Stimulated activated CD8-positive, alpha-beta memory T cell treated with anti-CD3 and anti-CD28 coated beads, Interleukin-7, amount 100 ng/mL, for 1 hour (primary cell): ENCODE measurements at regions not wholly inside any gene's neighbourhood (a gene's known extent, or its start where the extent isn't known, plus 50 kb on each side); places are given as distances from the start of the nearest gene placed in this dataset.

Experiments
- DNase-seq, 2 donors: peaks; one replicate each; pipeline ENCODE4 v3.0.0-alpha.2; 2020; ENCODE audit warnings: low read depth in 2 of 2

DNA sequence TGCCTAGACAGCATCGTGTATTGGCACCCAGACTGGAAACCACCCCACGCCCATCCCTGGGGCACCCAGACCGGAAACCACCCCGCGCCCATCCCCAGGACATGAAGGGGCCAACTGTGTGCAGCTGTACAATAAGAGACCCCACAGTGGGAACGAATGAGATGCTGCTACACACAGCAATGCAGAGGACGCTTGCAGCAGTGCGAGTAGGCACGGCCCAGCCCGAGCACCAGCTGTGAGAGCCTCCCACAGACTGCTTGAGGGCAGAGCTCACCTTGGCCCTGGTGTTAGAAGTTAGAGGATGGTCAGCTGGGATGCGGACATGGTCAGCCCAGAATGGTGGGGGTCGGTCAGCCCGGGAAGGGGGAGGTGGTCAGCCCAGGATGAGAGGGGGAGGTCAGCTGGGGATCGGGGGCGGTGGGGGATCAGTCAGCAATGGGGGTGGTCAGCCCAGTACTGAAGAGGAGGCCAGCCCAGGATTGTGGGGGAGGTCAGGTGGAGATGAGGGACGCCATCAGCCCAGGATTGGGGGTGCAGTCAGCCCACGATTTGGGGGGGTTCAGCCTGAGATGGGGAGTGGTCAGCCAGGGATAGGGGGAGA, 340.0 kb downstream of the C16orf95 start:
- no peak for DNase-seq

DNA sequence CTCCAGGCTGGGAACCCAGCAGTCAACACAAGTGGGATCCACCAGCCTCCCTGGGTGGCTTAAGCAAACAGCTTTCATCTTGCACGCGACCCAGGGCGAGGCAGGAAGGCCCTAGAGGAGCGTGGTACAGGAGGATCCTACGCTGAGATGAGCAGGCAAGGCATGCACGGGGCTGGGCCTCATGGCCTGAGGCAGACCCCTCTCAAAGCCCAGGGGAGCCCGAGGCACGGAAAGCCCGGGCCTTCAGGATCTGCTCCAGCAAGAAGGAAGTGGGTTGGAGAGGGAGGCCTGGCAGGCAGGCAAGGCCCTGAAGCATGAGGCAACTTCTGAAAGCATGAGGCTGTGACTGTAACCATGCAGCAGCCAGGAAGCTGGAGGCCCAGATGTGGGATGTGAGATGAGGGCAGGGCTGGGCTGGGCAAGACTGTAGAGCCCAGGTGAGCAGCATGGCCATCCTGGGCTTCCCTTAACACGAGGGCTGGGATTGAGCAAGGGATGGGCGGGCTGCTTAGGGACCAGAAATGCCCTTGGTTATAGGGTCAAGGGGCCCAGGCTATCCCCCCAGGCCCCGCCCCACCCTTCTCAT, 338.7 kb downstream of the C16orf95 start:
- DNase-seq, result no peak

DNA sequence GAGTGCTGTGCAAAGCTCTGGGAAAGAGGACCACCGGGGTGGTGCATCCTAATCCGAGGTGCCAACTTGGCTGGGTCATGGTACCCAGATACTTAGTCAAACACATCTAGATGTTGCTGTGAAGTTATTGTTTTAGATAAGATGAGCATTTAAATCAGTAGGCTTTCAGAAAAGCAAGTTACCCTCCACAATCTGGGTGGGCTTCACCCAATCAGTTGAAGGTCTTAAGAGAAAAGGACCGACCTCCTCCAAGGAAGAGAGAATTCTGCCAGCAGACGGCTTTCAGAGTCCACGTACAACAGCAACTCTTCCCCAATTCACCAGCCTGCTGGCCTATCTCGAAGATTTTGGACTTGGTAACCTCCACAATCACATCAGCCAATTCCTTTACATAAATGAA, 338.1 kb downstream of the C16orf95 start:
- DNase-seq, result no peak

DNA sequence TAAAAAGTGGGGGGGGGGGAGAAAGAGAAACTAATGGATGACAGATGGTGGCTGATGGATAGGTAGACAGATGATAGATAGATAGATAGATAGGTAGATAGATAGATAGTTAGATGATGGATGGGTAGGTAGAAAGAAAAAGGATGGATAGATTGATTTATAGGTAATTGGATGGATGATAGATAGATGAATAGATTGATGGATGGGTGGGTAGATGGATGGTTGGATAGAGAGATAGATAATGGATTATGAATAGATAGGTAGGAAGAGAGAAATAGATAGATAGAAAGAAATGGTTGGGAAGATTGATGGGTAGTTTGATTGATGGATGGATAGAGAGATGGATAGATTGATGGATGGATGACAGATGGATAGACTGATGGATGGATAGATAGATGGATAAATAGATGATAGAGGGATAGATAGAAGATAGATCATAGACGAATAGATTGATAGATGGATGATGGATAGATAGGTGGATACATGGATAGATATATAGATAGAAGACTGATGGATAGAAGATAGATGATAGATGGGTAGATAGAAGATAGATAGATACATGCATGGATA, 337.1 kb downstream of the C16orf95 start:
- DNase-seq, result no peak

DNA sequence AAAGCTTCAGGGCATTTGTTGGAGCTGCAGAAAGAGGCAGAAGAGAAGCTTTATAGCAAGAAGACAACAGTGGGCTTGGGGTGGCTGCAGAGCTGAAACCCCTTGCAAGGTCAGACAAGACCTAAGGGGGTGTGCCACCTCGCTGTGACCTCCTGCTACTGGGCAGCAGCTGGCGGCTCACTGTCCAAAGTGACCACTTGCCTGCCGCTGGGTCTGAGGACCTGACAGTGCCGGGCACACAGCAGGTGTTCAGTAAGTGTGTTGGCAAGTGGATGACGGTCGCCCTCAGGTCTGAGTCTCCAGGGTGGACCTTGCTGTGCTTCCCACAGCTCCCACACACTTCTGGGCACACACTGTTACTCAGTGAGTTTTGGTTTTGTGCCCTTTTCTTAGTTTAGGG, 336.5 kb downstream of the C16orf95 start:
- no peak for DNase-seq

DNA sequence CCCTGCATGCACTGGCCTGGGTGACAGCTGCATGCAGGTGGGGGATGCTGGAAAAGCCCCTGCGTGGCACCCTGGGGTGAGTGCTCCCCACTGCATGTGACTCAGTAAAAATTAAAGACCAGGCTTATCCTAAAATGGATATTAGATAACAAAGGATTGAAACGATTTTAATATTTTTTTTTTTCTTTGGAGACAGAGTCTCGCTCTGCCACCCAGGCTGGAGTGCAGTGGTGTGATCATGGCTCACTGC, 334.9 kb downstream of the C16orf95 start:
- no peak for DNase-seq

DNA sequence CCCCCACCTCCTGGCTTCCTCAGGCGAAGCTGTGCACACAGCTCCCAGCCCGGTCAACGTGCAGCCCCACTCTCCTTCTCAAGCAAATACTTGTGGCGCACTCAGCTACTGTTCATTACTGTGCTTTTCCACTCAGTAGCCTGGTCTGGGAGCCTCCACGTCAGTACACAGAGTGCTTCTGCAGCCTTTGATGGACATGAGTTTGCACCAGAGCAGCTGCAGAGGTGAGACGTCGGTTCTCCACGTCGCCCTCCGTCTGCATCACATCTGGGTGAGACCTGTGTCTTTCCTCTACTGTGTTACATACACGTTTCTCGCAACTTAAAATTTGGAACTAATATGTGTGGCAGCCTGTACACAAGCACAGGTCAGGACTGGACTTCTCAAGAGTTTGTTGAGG, 334.3 kb downstream of the C16orf95 start:
- no peak for DNase-seq

DNA sequence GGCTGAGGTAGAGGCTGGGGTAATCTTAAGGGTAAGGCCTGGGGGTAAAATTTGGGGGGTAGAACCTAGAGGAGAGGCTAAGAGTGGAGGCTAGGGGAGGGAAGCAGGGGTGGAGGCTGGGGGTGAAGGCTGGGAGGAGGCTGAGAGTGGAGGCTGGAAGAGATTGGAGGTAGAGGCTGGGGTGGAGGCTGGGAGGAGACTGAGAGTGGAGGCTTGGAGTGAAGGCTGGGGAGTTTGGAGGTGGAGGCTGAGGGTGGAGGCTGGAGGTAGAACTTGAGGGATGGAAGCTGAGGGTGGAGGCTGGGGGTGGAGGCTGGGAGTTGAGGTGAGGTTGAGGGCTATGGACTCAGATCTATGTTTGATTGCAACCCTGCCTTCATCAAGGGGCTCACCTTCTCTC, 333.6 kb downstream of the C16orf95 start:
- DNase-seq, result no peak

DNA sequence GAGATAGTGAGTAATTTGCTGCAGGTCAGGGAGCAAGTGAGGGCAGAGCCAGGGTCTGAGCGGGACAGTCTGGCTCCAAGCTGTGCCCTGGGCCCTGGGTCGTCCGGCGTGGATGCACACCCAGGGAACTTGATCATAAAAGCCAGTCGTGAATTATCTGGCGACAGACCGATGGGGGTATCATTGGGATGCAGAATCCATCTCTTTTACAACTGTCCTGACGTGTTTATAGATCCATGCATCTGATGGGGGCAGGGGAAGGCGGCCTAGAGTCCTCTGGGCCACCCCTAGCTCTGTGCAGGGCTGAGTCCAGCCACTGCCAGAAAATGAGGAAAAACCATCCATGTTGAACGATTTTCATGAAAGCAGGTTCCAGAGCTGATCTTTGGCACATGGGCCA, 332.8 kb downstream of the C16orf95 start:
- no peak for DNase-seq

DNA sequence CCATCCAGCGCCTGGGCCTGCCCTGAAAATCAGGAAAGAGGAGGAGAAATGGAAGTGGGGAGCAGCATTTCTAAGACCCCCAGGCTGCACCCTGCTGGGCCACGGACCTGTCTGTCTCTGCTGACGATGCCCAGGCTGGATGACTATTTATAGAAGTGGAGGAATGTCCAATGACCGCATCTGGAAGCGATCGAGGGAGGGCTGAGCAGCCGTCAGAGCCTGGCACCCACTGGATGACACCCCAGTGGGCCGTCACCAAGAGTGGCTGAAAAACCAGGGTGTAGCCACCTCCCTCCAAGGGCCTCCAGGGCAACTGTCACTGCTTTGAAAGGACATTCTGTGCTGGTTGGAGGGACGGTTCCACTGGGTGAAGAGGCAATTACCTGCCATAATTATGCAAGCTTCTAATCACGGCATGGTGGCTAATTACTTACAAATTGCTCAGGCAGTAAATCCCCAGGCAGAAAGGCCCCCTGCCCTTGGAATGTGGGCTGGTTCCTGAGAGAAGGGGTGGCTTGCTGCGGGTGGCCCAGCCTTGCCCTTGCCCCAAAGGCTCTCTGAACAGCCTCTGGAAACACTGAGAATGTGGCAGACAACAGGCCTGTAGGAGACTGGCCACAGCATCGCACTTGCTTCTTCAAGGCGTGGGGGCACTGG, 332.1 kb downstream of the C16orf95 start:
- no peak for DNase-seq

DNA sequence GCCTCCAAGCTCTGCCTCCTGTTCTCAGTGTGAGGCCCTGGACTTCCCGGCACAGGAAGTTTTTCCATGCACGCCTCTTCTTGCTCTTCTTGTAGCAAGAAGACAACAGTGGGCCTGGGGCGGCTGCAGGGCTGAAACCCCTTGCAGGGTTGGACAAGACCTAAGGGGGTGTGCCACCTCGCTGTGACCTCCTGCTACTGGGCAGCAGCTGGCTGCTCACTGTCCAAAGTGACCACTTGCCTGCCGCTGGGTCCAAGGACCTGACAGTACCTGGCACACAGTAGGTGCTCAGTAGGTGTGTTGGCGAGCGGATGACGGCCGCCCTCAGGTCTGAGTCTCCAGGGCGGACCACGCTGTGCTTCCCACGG, 331.6 kb downstream of the C16orf95 start:
- no peak for DNase-seq

DNA sequence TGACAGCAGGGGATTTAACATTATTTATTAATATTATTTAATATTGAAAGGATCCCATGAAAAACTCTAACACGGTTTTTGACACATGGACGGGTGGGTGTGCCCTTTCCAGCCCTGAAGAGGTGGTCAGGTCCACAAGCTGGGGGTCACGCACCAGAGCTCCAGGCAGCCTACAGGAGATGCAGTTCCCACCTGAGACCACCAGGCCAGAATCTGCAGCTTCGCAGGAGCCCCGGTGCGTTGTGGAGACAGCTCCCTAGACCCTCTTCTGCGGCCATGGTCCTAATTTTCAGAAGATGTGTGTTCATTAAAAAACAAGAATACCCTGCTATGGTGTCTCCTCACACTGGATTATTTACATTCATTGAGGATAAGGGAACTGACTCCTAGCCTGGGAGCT, 331.1 kb downstream of the C16orf95 start:
- no peak for DNase-seq

DNA sequence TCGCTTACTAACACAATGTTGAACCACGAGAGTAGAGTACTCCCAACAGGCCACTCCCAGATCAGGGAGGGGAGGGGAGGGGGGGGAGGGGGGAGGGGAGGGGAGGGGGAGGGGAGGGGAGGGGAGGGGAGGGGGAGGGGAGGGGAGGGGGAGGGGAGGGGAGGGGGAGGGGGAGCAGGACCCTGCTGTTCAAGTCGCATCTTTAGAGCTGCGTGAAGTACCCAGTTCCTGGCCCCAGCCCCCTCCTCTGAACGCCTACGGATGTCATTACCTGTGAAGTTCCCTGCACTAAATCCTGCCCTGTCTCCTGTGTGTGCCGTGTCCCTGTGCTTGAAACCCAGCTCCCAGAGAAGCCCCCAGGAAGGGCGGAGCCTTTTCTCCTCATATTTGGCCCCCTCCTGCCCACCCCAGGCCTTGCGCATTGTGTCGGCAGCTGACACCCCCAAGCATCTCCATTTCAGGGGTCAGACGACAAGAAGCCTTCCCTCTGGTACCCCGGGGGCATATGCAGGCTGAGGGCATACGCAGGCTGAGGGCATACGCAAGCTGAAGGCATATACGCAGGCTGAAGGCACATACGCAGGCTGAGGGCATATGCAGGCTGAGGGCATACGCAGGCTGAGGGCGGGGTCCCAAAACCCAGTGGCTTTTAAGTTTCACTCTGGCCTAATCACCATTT, 330.2 kb downstream of the C16orf95 start:
- no peak for DNase-seq

DNA sequence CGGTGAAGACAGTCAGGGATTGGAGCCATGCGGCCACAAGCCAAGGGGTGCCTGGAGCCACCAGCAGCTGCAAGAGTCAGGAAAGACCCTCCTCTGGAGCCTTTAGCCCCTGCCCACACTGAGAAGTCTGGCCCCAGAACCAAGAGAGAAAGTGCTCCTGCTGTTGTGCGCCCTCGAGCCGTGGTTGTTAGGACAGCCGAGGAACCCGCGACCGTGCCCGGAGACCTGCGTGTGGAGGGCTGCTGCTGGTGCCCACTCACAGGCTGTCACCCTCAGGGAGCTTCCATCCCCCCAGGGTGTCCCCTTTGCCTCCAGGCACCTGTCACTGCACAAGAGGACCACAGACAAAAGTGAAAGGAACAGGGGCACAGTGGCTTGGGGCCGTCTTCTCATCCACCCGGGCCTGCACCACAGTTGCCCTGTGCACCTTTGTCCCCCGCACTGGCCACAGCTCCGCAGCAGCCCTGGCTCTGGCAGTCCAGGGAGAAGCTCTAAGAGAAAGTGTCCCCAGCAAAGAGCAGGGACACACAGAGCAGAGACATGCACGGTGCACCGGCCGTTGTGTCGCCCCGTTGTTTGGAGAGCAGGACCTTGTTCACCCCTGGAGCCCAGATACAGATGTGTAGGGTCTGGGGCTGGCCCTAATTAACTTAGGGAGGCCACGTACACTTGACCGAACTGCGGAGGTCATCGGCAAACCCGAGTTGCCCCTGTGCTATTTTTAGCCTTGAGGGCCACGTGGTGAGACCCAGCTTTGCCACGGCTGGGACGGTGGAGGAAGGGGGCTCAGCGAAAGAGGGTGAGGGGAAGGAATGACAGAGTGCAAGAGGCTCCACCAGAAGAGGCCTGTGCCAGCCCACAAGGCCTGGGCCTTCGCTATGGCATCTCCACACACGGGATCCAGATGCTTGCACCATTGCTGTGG, 329.2 kb downstream of the C16orf95 start:
- no peak for DNase-seq

DNA sequence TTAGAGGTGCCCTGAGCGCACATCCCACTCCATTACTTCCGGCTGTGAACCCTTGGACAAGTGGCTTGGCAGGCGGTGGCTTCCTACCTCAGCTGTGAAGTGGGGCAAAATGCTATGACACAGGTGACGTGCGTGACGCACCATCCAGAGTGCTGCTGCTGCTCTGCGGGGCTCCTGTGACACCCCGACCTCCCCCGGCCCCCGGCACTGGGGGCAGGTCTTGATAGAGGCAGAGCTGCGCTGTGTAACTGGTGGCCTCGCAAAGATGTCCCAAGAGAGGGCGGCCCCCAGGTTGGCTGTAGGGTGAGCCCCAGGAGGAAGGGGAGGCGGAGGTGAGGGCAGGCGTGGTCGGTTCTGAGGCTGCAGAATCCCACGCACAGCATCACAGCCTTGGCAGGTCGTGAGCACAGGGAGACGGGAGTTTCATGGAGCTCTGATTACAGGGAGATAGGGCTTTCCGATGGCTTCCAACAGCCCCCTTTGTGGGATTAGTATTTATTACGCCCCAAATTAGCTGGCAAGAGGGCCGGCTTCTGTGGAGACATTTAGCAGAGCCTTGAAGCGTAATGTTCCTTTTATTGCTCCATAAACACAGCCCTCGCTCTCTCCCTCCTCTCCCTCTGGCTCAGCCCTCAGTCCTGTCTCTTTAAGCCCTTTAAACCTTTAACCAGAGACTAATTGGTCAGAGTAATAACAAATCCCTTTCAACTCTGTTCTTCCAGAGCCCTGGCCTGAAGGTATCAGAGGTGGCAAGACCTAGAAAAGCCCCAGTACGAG, 328.1 kb downstream of the C16orf95 start:
- no peak for DNase-seq

DNA sequence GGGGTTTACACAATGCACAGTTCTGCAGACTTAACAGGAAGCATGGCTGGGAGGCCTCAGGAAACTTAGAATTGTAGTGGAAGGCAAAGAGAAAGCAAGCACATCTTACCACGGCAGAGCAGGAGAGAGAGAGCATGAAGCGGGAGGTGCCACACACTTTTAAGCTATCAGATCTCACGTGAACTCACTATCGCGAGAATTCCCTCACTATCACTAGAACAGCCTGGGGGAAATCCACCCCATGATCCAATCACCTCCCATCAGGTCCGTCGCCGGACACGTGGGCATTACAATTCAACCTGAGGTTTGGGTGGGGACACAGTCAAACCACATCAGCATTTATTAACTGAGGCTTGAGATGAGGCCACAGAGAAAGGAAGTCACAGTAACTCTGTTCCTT, 326.7 kb downstream of the C16orf95 start:
- no peak for DNase-seq

DNA sequence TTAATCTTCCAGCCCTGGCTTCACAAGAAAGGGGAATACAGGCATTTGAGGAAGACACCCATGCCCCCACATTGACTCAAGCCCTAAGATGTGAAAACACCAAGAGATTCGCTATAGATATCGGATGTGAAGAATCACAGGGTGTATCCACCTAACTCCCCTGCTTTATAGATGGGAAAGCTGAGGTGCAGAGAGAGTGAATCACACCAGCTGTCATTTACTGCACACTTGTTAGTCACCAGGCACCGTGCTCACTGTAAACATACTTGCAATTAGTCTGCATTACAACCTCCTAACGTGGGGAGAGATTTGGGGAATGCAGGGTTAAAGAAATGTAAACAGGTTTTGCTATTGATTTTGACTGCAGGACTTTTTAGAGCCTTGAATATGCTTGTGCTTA, 325.5 kb downstream of the C16orf95 start:
- DNase-seq, result no peak

DNA sequence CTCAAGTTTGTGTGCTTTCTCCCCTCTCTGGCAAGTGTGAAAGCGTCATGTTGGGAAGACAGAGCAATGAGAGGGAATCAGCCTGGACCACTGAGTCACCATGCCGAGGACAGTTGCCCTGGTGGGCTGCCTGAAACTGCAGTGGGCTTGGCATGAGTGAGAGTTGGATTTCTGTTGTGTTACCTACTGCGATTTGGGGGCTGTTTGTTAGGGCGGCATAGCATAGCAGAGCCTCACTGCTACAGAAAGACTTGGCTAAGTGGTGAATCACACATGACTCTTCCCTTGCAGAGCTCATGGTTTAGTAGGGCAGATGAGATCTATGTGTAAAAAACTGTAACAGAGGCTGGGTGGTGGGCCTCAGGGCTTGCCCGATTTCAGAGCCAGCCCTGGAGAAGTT, 324.6 kb downstream of the C16orf95 start:
- DNase-seq, result no peak

DNA sequence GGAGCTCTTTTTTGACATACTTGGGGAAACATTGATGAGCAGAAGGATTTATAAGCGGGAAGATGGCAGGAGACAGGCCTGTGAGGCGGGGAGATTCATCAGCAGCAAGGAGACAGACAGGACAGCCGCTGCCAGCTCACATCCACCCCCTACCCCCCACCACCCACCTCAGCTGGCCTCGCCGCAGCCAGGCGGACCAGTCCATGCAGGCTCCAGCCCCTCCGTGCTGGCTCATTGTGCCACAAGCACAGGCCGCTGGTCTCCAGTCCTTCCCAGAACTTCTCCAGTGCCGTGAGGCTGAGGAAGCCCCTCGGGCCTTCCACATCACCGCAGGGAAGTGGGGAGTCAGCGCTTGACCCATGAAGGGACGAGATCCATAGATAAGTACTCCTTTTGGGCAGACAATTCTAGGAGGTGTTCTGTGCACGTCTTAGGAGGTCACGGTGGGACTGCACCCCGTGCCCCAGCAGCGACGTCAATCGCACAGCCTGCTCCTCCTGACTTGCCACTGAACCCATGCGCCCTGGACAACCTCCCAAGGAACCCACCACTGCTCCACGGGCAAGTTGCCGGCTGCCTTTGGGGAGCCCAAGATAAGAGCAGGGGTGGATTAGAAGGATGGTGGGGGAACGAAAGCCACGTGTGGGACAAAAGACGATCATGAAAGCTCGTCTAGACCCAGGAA, 323.6 kb downstream of the C16orf95 start:
- no peak for DNase-seq

DNA sequence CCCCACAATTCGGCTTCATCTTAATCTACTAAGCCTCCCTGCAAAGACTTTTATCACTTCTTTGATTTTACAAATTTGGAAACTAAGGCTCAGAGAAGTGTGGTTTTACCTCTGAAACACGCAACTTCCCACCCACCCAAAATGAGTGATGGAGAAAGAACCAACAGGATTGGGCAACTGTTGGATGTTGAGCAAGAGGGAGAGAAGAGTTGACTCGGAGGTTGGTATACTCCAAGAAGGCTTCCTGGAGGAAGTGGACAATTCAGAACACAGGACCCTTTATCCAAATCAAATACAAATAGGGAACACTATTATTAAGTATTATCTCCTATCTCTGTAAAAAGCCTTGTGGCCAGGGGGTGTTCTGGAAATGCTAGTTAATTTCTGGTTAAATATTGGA, 323.0 kb downstream of the C16orf95 start:
- no peak for DNase-seq
